HG02623 (cell line): ENCODE measurements at regions not wholly inside any gene's neighbourhood (a gene's known extent, or its start where the extent isn't known, plus 50 kb on each side); places are given as distances from the start of the nearest gene placed in this dataset.

Experiments
- ATAC-seq: cut with Tn5 transposase; IDR thresholded peaks from one replicate; pipeline ENCODE4 v1.9.1; 2021; ENCODE audit warnings: moderate library complexity; ENCODE audit not compliant: unreplicated experiment

GRCh38 chr3:153714588-153715290 lies 406.5 kb upstream of the ARHGEF26 start:
- no peak for ATAC-seq

- no peak for ATAC-seq
Measured at GRCh38 chr3:153722157-153722556, 399.0 kb upstream of the ARHGEF26 start.

GRCh38 chr3:153731071-153731470 lies 390.1 kb upstream of the ARHGEF26 start:
- ATAC-seq, result no peak

- ATAC-seq, result no peak
Measured at GRCh38 chr3:153734777-153735551, 386.2 kb upstream of the ARHGEF26 start.

GRCh38 chr3:153740109-153740508 lies 381.1 kb upstream of the ARHGEF26 start:
- no peak for ATAC-seq

- ATAC-seq, result no peak
Measured at GRCh38 chr3:153744889-153745288, 376.3 kb upstream of the ARHGEF26 start.

- ATAC-seq, result no peak
Measured at GRCh38 chr3:153746211-153746610, 375.0 kb upstream of the ARHGEF26 start.

- no peak for ATAC-seq
Measured at GRCh38 chr3:153749070-153749610, 372.1 kb upstream of the ARHGEF26 start.

- ATAC-seq, result no peak
Measured at GRCh38 chr3:153752405-153753027, 368.7 kb upstream of the ARHGEF26 start.

- no peak for ATAC-seq
Measured at GRCh38 chr3:153753035-153753434, 368.2 kb upstream of the ARHGEF26 start.

- no peak for ATAC-seq
Measured at GRCh38 chr3:153756816-153757215, 364.4 kb upstream of the ARHGEF26 start.

GRCh38 chr3:153757839-153758238 lies 363.4 kb upstream of the ARHGEF26 start:
- ATAC-seq, result no peak

GRCh38 chr3:153760948-153761347 lies 360.2 kb upstream of the ARHGEF26 start:
- ATAC-seq, result no peak

GRCh38 chr3:153762411-153763235 lies 358.6 kb upstream of the ARHGEF26 start:
- no peak for ATAC-seq

- ATAC-seq, result no peak
Measured at GRCh38 chr3:153767601-153768560, 353.3 kb upstream of the ARHGEF26 start.

- peak; percentile 99 for ATAC-seq
Measured at GRCh38 chr3:153768561-153769469, 352.4 kb upstream of the ARHGEF26 start.

GRCh38 chr3:153783106-153783505 lies 338.1 kb upstream of the ARHGEF26 start:
- no peak for ATAC-seq

- ATAC-seq, result no peak
Measured at GRCh38 chr3:153783741-153784480, 337.3 kb upstream of the ARHGEF26 start.
